GM12874 (cell line): ENCODE measurements at regions not wholly inside any gene's neighbourhood (a gene's known extent, or its start where the extent isn't known, plus 50 kb on each side); places are given as distances from the start of the nearest gene placed in this dataset.

Experiments used
- TF ChIP-seq, protein P1 (sequence below): IDR thresholded peaks from 2 replicates; pipeline ENCODE4 v1.5.1; 2011; ENCODE audit warnings: low read depth, mild to moderate bottlenecking, control low read depth, low read length, moderate library complexity; ENCODE audit not compliant: insufficient read depth

GRCh38 chr1:30579580-30579979 lies 143.8 kb downstream of the MATN1 start:
- TF ChIP-seq, protein P1, sequence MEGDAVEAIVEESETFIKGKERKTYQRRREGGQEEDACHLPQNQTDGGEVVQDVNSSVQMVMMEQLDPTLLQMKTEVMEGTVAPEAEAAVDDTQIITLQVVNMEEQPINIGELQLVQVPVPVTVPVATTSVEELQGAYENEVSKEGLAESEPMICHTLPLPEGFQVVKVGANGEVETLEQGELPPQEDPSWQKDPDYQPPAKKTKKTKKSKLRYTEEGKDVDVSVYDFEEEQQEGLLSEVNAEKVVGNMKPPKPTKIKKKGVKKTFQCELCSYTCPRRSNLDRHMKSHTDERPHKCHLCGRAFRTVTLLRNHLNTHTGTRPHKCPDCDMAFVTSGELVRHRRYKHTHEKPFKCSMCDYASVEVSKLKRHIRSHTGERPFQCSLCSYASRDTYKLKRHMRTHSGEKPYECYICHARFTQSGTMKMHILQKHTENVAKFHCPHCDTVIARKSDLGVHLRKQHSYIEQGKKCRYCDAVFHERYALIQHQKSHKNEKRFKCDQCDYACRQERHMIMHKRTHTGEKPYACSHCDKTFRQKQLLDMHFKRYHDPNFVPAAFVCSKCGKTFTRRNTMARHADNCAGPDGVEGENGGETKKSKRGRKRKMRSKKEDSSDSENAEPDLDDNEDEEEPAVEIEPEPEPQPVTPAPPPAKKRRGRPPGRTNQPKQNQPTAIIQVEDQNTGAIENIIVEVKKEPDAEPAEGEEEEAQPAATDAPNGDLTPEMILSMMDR: no peak

DNA sequence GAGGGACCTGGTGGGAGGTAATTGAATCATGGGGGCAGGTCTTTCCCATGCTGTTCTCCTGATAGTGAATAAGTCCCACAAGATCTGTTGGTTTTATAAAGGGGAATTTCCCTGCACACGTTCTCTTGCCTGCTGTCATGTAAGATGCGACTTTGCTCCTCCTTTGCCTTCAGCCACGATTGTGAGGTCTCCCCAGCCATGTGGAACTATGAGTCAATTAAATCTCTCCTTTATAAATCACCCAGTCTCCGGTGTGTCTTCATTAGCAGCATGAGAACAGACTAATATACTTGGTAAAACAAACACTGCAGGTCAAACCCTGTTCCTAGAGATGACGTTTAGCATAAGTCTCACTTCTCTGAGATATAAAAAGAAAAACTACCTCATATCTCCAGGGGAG lies 148.3 kb downstream of the MATN1 start:
- TF ChIP-seq, protein P1: no peak

DNA sequence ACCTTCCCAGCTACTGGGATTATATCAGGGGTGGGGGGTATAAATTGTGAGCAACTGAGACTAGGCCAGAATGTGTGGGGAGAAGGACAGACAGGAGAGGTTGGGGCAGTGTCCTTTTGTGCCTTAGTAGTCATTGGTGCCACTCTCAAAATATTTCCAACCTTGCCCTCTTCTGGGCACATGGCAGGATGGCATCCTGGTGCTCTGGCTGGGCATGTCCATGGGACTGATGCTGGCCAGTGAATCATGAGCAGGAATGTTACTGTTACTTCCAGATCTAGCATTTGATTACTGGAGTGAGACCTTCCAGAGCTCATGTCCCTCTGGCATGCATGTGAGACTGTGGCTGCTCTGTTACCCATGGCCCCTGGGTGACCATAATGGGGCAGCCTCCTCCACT lies 151.2 kb downstream of the MATN1 start:
- TF ChIP-seq, protein P1: no peak

DNA sequence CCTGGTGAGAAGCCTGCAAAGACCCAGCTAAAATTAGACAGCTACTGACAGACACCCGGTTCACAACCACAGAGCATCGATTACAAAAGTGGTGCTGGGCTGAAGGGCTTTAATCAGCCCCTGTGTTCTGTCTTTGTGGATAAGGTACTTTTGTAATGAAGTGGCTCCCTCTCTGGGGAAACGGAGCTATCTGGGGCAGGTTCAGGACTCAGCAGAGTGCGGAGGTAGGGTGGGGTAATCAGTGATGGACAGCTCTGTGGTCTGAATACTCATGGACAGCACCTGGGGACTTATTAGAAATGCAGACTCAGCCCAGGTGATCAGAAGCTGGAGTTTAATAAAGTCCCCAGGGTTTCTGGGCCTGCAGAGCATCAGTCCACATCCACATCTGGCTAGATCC lies 152.0 kb downstream of the MATN1 start:
- TF ChIP-seq, protein P1: no peak

GRCh38 chr1:30569384-30569783 lies 154.0 kb downstream of the MATN1 start:
- TF ChIP-seq, protein P1: no peak

- TF ChIP-seq, protein P1: no peak
These were observed 160.8 kb downstream of the MATN1 start for GRCh38 chr1:30562559-30562958.

DNA sequence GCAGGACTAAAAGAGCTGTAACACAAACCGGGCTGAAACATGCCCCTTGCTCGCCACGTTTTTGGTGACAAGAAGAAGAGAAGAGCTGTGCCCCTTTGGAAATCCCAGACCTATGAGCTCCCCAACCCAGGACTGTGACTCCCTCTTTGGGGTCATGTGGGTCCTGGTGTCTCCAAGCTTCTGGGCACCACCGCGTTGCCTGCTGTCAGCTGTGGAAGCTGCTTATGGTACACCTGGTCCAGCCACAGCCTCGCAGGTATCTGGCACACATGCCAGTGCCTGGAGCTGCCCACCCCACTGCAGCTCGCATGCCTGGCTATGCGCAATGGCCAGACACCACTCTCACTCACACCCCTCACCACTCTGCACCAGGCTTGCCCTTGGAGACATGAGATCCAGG lies 171.8 kb downstream of the MATN1 start:
- TF ChIP-seq, protein P1: no peak
